HPDE6-E6E7 (cell line): ENCODE measurements at regions not wholly inside any gene's neighbourhood (a gene's known extent, or its start where the extent isn't known, plus 50 kb on each side); places are given as distances from the start of the nearest gene placed in this dataset.

Experiments
- DNase-seq: peaks from one replicate; pipeline ENCODE4 v3.0.0; 2011; ENCODE audit warnings: missing footprints; ENCODE audit errors: extremely low spot score

DNA sequence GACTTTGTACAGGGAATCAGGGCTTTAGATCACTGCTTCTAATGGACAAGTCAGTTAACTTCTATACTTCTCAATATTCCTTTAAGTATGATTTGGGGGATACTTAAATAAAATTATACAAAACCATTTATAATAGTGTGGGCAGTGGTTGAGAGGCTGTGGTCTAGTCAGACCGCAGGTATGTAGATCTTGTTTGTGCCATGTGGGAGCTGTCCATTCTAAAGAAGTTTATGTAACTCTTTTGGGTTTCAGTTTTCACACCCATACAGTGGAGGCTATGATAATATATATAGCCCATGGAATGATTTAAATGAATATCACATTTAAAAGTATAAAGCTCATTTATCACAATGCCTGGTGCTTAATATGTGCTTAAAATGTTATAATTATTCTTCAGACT lies 654.3 kb upstream of the KIF2B start:
- DNase-seq = no peak

DNA sequence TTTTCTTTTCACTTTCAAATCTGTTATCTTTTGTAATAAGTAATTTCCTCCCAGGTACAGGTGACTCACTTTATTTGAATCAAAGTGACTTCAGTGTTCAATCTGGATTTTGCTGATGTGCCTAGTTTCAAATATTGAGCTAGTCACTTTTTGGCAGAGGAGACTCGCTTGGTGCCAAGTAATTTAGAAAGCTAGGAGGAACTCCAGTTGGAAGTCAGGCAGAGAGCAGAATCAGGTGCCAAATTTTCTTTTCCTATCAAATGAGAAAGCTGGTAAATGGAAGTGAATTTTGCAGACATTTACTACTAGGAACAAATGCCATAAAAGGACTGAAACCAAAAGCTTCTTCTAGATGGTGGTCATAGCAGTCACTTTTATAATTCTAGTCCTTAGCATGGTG lies 656.0 kb upstream of the KIF2B start:
- no peak for DNase-seq

DNA sequence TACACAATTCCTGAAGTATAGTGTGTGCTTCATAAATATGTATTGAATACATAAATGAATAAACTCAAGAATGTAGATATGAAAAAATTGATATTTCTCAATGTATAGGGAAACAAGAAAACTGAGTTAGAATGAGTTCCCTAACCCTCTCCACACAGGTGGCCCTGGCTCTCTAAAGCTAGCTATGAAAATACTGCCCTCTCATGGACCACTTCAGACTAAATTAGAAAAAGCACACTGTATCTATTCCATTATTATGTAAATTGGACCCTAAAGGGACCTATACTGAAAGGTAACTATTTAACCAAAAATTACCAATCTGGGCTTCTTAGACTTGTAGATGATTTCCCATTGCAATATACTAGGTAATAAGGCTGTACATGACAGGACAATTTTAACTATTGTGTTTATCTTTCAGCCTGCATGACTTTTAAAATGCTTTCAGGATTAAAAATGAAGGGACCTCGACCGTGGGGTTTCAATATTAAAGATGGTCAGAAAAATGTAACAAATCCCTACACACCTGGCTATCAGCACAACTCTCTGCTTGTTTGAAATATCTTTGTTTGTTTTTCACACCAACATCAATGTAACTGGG lies 672.5 kb upstream of the KIF2B start:
- peak; percentile 3 for DNase-seq

DNA sequence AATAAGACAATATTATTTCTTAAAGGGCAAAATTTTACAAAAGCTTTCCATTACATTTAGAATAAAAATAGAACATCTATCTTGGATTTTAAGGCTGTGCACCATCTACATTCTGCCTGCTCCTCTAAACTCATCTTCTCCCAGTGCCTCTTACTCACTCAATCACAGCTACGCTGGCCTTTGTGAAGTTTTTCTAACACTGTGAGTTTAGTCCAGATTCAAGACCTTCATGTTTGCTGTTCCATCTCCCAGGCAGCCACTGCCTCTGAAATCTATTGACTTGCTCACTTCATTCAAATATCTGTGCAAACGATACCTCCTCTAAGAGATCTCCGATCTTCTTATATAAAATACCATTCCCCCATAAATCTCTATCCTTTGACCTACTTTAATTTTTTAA lies 673.4 kb upstream of the KIF2B start:
- DNase-seq = no peak

DNA sequence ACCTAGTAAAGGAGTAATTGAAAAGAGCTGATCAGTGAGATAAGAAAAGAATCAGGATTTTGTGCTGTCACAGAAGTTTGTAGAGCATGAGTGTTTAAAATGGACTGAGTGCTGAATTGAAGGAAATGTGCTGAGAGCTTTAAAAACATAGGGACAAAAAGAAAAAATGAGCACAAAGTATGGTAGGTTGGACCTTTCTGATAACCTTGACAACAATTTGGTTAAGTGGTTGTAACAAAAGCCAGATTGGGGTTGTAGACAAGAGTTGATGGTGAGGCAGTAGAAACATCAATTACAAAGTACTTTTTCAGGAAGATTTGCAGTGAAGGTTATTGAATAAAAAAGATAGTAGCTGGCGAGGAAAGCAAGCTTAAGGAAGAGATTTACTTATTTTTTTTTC lies 674.7 kb upstream of the KIF2B start:
- no peak for DNase-seq

DNA sequence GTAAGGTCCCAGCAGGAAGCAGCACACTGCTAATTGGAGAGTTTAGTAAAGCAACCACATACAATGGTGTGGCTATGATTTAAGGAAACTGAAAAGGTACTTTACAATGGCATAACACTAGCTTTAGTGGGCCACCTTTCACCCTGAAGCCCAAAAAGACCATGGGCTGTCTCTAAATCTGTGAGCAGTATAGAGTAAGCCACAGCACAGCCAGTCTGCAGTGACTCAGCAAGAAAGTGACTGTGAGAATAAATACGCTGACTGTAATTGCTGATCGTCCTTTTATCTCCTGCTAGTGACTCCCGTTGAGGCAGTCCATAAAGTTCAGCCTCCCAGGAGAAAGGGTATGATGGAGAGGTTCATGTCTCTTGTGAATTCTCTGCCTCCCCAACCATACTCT lies 679.8 kb upstream of the KIF2B start:
- DNase-seq = no peak

DNA sequence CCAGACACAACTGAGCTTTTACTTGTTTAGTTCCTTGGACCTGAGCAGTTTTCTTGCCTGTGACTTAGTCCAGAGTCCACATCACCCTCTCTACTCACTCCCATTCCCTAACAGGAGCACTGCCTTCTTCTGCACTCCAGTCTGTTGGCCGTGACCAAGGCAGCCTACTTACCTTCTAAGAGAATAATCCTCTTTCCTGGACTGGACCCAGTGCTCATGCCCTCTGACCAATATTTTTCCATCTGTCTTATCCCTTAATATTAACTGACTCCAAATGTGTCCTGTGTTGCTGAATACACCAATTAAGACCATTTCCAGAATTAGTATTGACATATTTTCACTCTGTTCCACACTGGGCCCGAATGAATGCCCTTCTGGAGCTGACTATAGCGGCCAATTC lies 681.0 kb upstream of the KIF2B start:
- no peak for DNase-seq

DNA sequence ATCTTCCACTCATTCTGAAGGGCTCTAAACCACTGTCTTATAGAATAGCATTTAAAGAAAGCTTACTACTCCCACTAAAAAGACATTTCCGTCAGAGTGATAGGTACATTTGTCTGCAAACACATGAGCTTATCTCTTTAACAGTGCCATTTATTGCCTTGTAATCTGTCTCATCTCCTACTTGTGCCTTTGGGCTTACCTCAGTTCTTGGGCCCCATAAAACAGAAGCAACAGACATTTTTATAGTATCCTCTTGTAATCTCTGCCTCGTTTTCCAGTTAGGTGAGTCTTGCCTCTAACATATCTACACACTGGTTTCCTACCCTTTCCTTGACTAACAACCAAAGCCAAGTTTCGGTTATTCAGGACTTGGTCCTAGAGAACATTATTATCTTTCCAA lies 681.4 kb upstream of the KIF2B start:
- DNase-seq = no peak

DNA sequence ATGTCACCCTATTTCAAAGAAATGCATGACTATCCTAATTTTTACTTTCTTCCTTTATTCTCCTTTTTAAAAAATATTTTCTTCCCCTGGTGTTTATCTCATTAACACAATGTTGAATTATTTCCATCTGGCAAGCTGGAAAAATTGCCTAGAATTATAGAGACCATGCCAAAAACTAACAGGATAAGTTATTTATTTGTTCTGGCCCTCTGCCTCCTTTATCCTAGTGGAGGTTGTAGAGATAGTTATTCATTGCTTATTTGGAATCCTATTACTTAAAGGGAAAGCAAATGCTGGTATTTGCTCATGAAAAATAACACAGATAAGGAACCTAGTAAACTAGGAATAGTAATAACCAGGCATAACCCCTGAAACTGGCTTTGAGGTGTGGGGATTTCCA lies 684.9 kb upstream of the KIF2B start:
- DNase-seq = no peak

DNA sequence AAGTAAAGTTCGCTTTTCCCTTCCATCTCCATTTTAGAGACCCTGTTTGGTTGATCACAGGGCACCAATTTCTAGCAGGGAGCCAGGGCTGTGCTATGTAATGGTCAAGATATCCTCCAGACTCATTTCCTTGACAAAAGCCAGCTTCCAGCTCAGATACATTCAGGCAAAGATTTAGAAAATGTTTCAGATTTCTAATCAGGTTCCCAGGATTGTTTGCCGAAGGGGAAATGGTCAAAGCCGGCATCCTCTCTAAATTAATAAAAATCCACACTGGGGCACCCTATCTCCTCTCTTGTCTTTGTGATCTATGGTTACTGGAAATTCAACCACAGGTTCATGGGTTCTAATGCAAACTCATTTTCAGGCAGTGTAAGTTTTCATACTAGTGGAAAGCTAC lies 686.8 kb upstream of the KIF2B start:
- DNase-seq = no peak

DNA sequence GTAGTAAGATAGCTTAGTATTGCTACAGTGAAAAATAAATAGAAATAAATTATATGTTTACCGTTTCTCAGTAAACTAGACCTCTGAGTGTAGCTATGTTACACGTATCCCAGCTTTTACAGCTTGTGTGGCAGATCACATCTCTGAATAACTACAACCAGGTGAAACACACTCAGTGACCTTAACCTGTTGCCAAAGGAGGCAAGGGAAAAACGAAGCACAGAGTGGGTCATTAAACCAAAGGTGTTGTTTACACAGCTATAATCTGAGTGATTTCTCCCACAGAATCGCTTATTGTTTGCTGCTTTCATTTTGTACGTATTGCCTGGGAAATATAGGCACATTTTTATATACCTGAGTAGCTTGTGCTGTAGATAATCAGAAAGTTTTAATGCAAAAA lies 688.2 kb upstream of the KIF2B start:
- no peak for DNase-seq

DNA sequence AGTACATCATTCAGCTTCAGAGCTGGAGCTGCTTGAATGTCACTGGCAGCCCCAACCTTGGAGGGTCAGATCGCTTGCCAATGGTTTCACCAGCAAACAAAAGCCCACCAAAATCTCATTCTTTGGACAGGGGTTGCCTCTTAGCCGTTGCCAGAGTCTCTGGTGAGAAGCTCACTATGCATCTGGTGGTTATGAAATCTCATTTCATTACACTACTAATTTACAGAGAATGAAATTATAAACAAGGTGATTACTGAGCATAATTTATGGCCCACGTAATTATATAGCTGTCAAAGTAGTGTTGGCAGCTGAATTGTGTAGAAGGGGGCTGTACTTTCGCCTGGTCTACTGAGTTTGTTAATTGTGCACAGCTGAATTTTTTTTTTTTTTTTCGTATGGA lies 688.9 kb upstream of the KIF2B start:
- no peak for DNase-seq

DNA sequence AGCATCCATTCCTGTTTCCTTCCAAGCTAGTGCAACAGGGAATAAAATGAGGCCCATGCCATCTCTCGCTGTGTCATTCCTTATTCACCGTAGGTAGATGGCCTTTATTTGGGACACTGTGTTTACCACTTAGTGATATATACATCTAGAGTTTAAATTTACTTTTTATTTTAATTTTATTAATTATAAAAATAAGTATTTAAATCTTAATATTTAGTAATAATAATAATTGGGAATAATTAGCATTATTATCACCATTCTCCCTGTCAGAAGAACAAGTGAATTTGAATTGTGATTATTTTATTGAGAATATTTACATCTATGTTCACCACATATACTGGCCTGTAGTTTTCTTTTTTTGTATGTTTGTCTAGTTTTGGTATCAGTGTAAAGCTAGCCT lies 692.9 kb upstream of the KIF2B start:
- DNase-seq = no peak

DNA sequence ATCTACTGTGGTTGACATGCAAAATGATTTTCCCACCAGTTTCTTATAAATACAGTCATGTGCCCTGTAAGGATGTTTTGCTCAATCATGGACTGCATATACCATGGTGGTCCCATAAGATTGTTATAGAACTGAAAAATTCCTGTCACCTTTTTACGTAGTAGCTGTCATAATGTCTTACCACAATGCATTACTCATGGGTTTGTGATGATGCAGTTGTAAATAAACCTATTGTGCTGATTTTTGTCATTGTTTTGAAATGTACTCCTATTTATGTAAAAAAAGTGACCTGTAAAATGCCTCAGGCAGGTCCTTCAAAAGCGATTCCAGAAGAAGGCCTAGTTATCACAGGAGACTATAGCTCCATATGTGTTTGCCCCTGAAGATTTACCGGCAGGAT lies 695.4 kb upstream of the KIF2B start:
- DNase-seq = no peak

DNA sequence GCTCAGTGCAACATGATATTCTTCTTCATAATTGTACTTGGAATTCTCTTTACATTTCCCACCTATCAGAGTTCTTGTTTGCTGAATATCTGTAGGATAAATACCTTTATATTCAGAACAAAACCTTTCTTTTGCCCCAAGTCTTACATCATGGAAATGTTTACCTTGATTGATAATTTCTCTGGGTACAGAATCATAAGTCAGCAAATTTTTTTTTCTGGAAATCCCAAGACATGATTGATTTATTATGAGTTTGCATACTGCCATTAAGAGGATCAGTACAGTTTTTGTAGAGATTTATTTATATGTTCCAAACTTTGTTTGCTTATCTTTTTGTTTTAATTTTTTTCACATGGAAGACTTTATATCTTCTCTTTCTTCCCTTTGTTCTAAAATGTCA lies 699.8 kb upstream of the KIF2B start:
- DNase-seq = no peak

DNA sequence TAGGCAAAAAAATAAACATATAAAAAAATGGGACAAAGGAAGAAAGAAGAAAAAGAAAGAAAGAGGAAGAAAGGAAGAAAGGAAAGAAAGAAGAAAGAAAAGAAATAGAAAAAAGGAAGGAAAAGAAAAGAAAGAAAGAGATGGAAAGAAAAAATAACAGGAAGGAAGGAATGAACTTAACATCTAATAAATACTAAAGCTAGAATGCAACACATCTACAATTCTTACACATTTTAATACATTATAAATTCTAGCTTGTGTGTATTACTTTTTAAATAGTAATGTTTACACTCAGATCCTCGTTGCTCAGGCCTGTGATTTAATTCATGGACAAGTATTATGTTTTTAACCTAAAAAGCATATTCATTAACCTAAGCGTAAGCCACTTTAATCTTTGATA lies 703.0 kb upstream of the KIF2B start:
- no peak for DNase-seq

DNA sequence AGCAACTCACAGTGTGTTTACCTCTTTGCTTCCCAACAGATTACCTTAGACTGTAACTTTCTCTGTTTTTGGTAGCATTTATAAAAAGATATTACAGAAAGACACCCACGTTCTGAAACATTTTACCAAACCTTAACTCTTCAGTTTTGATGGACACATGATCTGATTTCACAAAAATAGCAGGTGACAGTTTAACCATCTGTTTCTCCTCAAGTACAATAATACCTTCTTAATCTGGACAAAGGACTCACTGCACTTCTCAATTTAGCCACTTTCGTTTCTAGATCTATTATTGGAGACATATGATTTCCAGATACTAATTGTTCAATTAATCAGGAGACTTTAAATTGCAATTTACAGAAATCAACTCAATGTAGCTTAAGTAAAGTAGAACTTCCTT lies 703.8 kb upstream of the KIF2B start:
- DNase-seq = no peak

DNA sequence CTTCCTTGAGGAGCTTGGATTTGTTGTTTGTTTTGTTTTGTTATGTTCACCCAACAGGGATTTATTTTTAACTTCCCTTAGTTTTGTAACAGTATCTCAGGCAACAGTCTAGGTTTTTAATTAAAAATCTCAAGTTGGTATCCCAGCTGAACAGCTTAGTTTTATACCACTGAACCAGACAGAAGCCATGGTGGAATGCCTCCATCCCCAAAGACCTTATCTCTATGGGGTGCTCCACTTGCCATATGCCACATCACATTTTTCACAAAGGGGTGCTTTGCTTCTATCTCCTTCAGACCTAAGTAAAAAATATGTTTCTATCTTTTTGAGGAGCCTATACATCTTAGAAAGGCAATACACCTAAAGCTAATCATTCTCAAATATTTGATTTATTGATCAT lies 715.8 kb upstream of the KIF2B start:
- DNase-seq = no peak

DNA sequence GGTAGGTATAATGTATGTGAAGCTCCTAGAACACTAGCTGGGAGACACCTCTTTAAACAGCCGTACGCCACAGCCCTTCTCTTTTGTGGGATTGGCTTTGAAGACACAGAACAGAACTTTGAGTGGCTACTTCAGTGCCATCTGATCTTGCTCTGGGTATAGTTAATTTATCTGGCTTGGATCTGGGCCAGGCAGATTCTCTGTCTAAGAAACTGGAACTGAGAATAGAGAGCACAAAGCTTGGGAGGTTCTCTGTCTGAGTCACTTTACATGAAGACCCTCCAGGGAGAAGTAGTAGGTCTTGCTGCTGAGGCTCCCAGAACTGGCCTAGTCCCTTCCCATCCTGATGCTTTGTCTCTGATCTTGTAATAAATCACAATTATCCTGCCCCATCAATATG lies 721.0 kb upstream of the KIF2B start:
- no peak for DNase-seq

DNA sequence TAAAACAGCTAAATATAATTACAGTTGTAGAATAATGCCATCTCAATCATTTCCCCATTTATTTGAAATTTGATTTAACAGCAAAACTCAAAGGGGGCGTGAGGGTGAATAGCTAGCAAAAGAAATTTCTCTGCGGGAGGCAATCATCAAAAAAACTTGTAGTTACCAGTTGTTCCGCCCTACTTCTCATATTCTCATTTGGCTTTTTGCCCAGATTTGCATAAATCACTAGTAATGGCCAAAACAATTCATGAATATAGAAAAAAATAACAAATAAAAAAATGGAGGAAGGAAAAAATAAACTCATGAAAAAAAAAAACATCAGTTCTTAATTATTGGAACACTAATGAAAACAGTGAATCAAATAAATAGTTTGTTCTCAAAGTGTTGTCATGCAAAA lies 722.6 kb upstream of the KIF2B start:
- no peak for DNase-seq

DNA sequence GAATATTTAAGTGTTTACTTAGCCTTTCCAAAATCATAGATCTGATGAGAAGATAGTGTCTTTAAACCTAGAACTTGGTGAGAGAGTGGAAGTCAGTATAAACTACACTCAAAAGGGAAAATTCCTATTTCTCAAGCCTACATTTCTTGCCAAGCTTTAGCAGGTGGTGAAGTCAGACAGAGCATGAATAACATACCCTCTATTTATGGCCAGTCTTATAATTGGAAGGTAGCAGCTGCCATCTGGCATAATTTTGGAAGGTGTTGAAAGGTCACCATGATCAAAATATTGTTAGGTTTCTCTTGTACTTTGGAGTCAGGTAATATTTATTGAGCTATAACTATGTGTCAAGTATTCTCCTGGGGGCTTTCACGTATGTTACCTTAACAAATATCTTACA lies 729.3 kb upstream of the KIF2B start:
- no peak for DNase-seq

DNA sequence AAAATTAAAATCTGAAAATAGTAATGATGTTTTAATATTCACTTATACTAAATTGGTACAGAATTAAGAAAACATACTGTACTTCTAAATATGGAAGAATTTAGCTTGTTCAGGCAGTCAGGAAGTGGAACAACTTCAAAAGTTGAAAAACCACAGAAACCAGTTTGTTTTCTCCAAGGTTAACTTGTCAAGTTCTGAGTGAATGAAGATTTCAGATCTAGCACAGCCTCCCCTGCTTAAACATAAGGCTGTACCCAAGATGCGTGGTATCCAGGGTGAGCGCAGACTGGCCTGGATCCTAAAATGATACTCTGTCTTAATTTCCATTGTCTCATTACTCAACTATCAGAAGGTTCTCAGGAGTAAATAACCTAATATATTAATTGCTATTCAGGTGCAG lies 730.7 kb upstream of the KIF2B start:
- no peak for DNase-seq

DNA sequence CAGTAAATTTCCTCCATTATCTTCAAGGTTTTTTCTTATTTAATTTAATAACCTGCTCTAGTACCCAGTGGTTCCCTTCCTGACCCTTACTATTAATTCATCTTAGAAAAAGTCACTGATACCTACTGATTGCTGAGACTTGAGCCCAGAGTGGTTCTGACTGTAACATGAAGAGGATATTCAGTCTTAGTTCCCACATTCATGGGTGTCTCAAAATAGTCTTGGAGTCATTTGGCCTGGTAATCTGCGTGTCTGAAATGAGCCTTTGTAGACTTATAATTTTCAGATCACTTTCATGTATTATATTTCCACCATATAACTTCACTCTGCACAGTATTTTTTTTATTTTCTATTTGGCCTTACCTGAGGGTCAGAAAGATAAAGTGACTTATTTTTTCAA lies 732.0 kb upstream of the KIF2B start:
- no peak for DNase-seq

DNA sequence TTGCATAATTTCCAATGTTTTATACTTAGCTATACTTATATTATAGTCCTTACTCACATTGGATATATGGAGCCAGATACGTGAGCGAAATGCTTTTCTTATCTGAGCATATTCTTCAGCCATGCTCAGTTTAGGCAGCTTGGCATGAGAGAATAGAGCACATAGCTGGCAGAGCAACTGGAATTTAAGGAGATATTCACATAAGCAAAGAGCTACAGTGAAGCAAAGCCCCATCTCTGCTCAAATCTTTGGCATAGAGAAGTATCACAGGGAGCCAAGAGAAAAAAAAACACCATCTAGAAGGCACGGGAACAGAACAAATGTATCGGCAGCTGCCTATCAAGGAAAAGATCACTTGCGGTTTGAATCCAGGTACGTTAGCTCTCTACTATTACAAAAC lies 734.2 kb upstream of the KIF2B start:
- no peak for DNase-seq

DNA sequence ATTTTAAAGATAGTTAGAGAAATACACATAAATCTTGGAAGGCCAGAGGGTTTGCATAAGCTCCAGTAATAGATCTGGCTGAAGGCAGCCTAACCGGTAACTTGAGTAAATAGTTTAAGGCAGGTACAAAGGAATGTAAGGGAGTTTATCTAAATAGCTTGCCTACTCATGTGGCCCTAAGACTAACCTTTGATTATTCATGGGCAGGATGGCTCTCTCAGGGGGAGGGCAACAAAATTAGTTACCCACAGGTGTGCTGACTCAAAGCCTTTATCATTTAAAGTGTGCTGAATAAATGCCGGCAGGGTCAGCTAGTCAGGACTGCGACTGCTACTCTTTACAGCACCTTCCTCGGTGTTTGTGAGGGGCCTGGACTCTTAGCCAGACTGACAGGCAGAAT lies 761.3 kb upstream of the KIF2B start:
- DNase-seq = no peak
